Suprapubic skin (tissue), 4 donors: ENCODE measurements at regions not wholly inside any gene's neighbourhood (a gene's known extent, or its start where the extent isn't known, plus 50 kb on each side); places are given as distances from the start of the nearest gene placed in this dataset.

Source experiments
- DNase-seq, 2 donors: peaks; one replicate each; pipeline ENCODE4 v3.0.0-alpha.2; 2019; ENCODE audit warnings: low spot score in 2 of 2
- H3K27ac ChIP-seq: fragments of 200-600 bp; sonication (generic); one replicate; pipeline ENCODE4 v1.5.1; 2019
- H3K27me3 ChIP-seq: fragments of 200-600 bp; sonication (generic); one replicate; pipeline ENCODE4 v1.5.1; 2019
- H3K36me3 ChIP-seq: fragments of 200-600 bp; sonication (generic); one replicate; pipeline ENCODE4 v1.5.1; 2019
- H3K4me1 ChIP-seq: fragments of 200-600 bp; sonication (generic); one replicate; pipeline ENCODE4 v1.5.1; 2019
- H3K4me3 ChIP-seq: fragments of 200-600 bp; sonication (generic); one replicate; pipeline ENCODE4 v1.5.1; 2019; ENCODE audit warnings: mild to moderate bottlenecking
- H3K9me3 ChIP-seq: fragments of 200-600 bp; sonication (generic); one replicate; pipeline ENCODE4 v1.5.1; 2019
- CTCF ChIP-seq, 2 donors: fragments of 200-600 bp in 1 of 2; fragments of 450-650 bp in 1 of 2; sonication (generic) in 1 of 2; IDR thresholded peaks; one replicate each; pipeline ENCODE4 v1.5.1; 2016 to 2019; ENCODE audit warnings: antibody characterized with exemption in 2 of 2, mild to moderate bottlenecking in 1 of 2, moderate library complexity in 1 of 2
- EP300 ChIP-seq: sonication (generic); formaldehyde crosslinking; IDR thresholded peaks from one replicate; pipeline ENCODE4 v1.6.1; 2017; ENCODE audit warnings: antibody characterized with exemption
- POLR2A ChIP-seq, 2 donors: fragments of 450-650 bp; IDR thresholded peaks; one replicate each; pipeline ENCODE4 v1.6.1; 2017; ENCODE audit warnings: antibody characterized with exemption in 2 of 2, mild to moderate bottlenecking in 2 of 2, moderate library complexity in 2 of 2
- POLR2AphosphoS5 ChIP-seq, 3 donors: sonication (generic); formaldehyde crosslinking; IDR thresholded peaks; one replicate each; pipeline ENCODE4 v1.6.1; 2017; ENCODE audit warnings: antibody characterized with exemption in 3 of 3
- WGBS: methylation state at CpG from one replicate; pipeline ENCODE4 v1.1.5; 2018; 5-methylcytosine and 5-hydroxymethylcytosine counted together

DNA sequence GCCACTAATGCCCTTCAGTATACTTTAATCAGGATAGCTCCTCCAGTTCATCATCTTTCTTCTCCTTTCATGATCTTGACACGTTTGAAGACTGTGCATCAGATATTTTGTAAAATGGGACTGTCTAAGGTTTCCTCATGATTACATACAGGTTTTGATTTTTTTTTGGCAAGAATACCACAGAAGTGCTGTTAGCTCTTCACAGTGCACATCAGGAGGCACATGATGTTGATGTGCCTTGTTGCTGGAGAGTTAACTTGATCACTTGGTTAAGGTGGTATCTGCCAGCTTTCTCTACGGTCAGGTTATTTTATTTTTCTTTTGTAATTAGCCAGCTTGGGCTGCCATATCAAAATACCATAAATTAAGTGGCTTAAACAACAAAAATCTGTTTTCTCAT lies 128.6 kb upstream of the IVNS1ABP start:
- no peaks in the 10 kb centered on the region for H3K9me3 ChIP-seq
- DNase-seq = no peak
- H3K36me3 ChIP-seq = no peaks in the 10 kb centered on the region
- H3K4me1 ChIP-seq = peaks cover 11% of the 10 kb centered on the region
- H3K27ac ChIP-seq = no peak overlapping the region
- no peaks in the 10 kb centered on the region for H3K27me3 ChIP-seq
- TF ChIP-seq POLR2AphosphoS5 (IDR thresholded peaks at IDR 0.05) (no peak), EP300 (no peak), CTCF (IDR thresholded peaks at IDR 0.05) (no peak), POLR2A (IDR thresholded peaks at IDR 0.05) (no peak)
- H3K4me3 ChIP-seq = no peak overlapping the region
- WGBS = 89% methylated on average over 2 of the region's 2 CpGs

DNA sequence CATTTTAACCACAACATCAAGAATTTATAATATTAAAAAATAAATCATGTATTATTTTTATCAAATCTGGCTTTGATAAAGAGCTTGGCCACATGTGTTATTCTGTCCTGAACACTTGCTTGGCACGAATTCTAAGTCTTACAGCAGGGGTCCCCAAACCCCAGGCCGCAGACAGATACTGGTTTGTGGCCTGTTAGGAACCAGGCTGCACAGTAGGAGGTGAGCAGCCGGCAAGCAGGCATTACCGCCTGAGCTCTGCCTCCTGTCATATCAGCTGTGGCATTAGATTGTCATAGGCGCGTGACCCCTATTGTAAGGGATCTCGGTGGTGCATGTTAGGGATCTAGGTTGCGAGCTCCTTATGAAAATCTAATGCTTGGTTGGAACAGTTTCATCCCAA lies 127.6 kb upstream of the IVNS1ABP start:
- no peaks in the 10 kb centered on the region for H3K9me3 ChIP-seq
- WGBS = 94% methylated on average over 8 of the region's 8 CpGs
- H3K27me3 ChIP-seq = no peaks in the 10 kb centered on the region
- peaks cover 11% of the 10 kb centered on the region for H3K4me1 ChIP-seq
- no peaks in the 10 kb centered on the region for H3K36me3 ChIP-seq
- no peak for DNase-seq
- H3K27ac ChIP-seq = no peak overlapping the region
- no peak for TF ChIP-seq CTCF (IDR thresholded peaks at IDR 0.05)
- no peak for TF ChIP-seq EP300
- TF ChIP-seq POLR2AphosphoS5 (IDR thresholded peaks at IDR 0.05) = no peak
- H3K4me3 ChIP-seq = no peak overlapping the region

DNA sequence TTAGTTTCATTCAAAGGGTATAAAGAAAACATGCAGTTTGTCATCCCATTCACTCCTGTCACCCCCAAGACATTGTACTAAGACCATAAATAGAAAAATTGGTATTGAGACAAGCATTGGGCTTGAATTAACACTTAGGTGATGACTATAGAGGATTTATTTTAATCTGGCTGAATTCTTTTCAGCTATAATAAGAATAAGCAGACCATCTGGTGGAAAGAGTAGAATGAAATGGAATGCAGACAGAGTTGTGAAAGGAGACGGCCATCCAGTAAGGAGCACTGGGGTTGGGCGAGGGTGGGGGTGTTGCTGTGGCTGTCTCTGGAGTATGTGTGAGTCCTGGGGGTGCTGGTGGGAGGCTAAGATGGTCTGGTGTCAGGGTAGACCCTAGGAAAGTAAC lies 125.0 kb upstream of the IVNS1ABP start:
- no peaks in the 10 kb centered on the region for H3K27me3 ChIP-seq
- H3K27ac ChIP-seq = no peak overlapping the region
- no peak overlapping the region for H3K4me3 ChIP-seq
- peaks cover 14% of the 10 kb centered on the region for H3K4me1 ChIP-seq
- DNase-seq = no peak
- TF ChIP-seq POLR2AphosphoS5 (IDR thresholded peaks at IDR 0.05) = no peak
- TF ChIP-seq POLR2A (IDR thresholded peaks at IDR 0.05) = no peak
- TF ChIP-seq CTCF (IDR thresholded peaks at IDR 0.05) = no peak
- TF ChIP-seq EP300 = no peak
- H3K9me3 ChIP-seq = no peaks in the 10 kb centered on the region
- WGBS = 85% methylated on average over 2 of the region's 2 CpGs
- no peaks in the 10 kb centered on the region for H3K36me3 ChIP-seq

GRCh38 chr1:185441605-185442004 lies 124.6 kb upstream of the IVNS1ABP start:
- peaks cover 14% of the 10 kb centered on the region for H3K4me1 ChIP-seq
- no peak for DNase-seq
- no peak overlapping the region for H3K4me3 ChIP-seq
- H3K9me3 ChIP-seq = no peaks in the 10 kb centered on the region
- 17% methylated on average over 3 of the region's 3 CpGs for WGBS
- no peaks in the 10 kb centered on the region for H3K27me3 ChIP-seq
- no peaks in the 10 kb centered on the region for H3K36me3 ChIP-seq
- H3K27ac ChIP-seq = no peak overlapping the region
- TF ChIP-seq POLR2AphosphoS5 (IDR thresholded peaks at IDR 0.05) = no peak
- no peak for TF ChIP-seq EP300
- no peak for TF ChIP-seq CTCF (IDR thresholded peaks at IDR 0.05)
- no peak for TF ChIP-seq POLR2A (IDR thresholded peaks at IDR 0.05)

DNA sequence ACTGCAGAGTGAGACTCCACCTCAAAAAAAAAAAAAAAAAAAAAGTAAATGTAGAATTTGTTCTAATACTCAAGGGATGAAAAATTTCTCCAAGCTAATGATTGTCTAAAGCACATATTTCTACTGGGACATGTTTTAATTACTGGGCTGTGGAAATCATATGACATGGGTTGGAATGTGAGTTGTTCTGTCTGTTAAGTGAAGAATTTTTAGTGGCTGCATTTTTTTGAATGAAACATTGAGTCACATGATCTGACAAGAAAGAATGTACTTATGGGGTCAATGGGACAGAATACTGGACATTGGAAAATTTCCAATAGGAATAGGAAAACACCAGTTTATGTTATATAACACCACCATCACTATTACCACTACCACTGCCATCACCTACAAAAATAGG lies 123.8 kb upstream of the IVNS1ABP start:
- H3K9me3 ChIP-seq = no peaks in the 10 kb centered on the region
- TF ChIP-seq EP300 (no peak), POLR2A (IDR thresholded peaks at IDR 0.05) (no peak)
- H3K36me3 ChIP-seq = no peaks in the 10 kb centered on the region
- H3K27ac ChIP-seq = no peak overlapping the region
- no peak for DNase-seq
- no peak overlapping the region for H3K4me3 ChIP-seq
- no peaks in the 10 kb centered on the region for H3K27me3 ChIP-seq
- H3K4me1 ChIP-seq = peaks cover 14% of the 10 kb centered on the region

DNA sequence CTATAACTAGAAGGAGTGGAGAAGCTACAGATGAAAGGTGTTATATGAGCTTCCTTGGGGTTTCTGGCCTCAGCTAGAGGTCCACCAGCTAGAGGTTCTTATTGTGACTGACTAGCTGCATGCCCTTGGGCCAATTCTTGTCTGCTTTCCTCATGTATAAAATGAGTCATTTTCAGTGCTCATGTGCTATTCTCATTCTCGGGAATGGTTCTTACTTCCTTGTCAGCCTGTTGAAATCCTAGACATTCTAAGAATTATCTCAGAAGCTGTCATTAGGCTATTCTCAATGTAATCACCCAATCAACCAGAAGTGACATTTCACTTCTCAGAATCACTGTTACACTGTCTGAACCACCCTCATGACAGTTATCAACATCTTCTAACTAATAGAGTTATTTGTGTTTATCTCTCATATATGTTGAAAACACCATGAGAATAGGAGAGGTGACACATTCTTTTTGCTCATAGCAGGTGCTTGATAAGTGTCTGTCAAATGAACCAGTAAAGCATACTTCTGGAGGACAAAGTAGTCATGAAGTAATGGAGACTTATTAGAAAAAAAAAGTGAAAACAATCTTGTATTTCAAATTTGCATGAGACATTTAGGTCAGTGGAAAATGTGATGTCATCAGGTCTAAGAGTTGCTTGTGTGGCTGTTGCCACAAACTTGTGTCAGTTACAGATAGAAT lies 122.8 kb upstream of the IVNS1ABP start:
- WGBS = 29% methylated on average over 1 of the region's 1 CpG
- Histone ChIP-seq H3K36me3 (no peaks in the 10 kb centered on the region), H3K9me3 (no peaks in the 10 kb centered on the region), H3K27ac (no peak overlapping the region), H3K4me3 (no peak overlapping the region), H3K27me3 (no peaks in the 10 kb centered on the region), H3K4me1 (peaks cover 14% of the 10 kb centered on the region)
- no peak for DNase-seq
- TF ChIP-seq EP300 (no peak), POLR2A (IDR thresholded peaks at IDR 0.05) (no peak), POLR2AphosphoS5 (IDR thresholded peaks at IDR 0.05) (no peak), CTCF (IDR thresholded peaks at IDR 0.05) (no peak)
